IgD-negative memory B cell (primary cell): ENCODE measurements at regions not wholly inside any gene's neighbourhood (a gene's known extent, or its start where the extent isn't known, plus 50 kb on each side); places are given as distances from the start of the nearest gene placed in this dataset.

Experiments used
- H3K27ac Mint-ChIP-seq, 3 donors: one replicate each; pipeline ENCODE4 v1.8.0; 2020 to 2022; ENCODE audit warnings: mild to moderate bottlenecking in 3 of 3, mixed read lengths in 3 of 3, moderate library complexity in 1 of 3
- H3K27me3 Mint-ChIP-seq: one replicate; pipeline ENCODE4 v1.8.0; 2021; ENCODE audit warnings: mixed read lengths
- H3K36me3 Mint-ChIP-seq: one replicate; pipeline ENCODE4 v1.8.0; 2020; ENCODE audit warnings: mild to moderate bottlenecking, mixed read lengths
- H3K4me1 Mint-ChIP-seq, 3 donors: one replicate each; pipeline ENCODE4 v1.8.0; 2020 to 2022; ENCODE audit warnings: mixed read lengths in 3 of 3, mild to moderate bottlenecking in 1 of 3
- H3K4me3 Mint-ChIP-seq, 4 donors: one replicate each; pipeline ENCODE4 v1.8.0; 2020 to 2022; ENCODE audit warnings: mild to moderate bottlenecking in 4 of 4, mixed read lengths in 4 of 4, moderate library complexity in 3 of 4
- H3K9me3 Mint-ChIP-seq, 3 donors: one replicate each; pipeline ENCODE4 v1.8.0; 2020 to 2021; ENCODE audit warnings: mixed read lengths in 3 of 3, mild to moderate bottlenecking in 1 of 3

DNA sequence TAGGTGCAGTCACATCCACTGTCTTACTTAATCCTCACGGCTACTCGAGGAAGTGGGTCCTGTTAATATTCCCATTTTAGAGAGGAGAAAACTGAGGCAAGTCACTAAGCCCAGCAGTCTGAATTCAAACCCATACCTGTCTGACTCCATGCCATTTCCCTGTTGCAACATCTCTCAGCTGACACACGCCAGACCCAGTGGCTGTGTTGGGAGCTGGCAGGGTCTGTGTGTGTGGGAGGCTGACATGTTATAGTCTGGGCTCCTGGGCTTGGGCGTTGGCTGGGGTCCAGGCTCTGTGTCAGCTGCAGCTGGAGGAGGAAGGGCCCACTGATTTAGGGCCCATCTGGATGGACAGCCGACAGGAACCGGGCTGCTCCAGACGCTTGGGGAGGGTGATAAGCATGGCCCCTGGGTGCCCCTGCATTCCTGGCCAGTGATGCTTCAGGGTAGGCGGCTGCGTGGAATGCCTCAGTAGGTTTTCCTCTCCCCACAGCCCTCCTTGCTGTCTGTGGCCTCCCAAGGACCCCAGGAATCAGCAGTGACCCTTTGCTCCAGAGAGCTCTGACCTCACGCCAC, 562.5 kb downstream of the MN1 start:
- Mint-ChIP-seq H3K27me3 (peaks cover 2% of the 10 kb centered on the region), H3K4me3 (no peak overlapping the region), H3K4me1 (no peaks in the 10 kb centered on the region), H3K9me3 (no peaks in the 10 kb centered on the region), H3K36me3 (no peaks in the 10 kb centered on the region), H3K27ac (no peak overlapping the region)

DNA sequence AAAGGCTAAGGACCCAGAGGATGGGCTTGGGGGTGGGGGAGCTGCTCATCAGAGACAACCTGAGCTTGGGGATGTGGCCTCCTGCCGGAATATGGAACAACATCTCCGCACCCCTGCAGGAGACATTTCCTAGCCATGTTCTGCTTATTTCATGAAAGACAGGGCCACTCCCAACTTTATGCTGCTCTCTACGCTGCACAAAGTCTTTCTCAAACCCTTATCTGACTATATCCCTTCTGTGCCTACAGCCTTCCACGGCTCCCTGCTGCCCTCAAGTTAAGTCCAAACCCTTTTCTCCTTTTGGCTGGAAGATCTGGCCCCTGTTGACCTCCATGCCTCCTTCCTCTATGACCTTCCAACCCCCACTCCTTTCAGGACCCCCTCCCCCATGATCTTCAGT, 562.0 kb downstream of the MN1 start:
- no peaks in the 10 kb centered on the region for H3K4me1 Mint-ChIP-seq
- H3K27me3 Mint-ChIP-seq: peaks cover 2% of the 10 kb centered on the region
- H3K36me3 Mint-ChIP-seq: no peaks in the 10 kb centered on the region
- no peaks in the 10 kb centered on the region for H3K9me3 Mint-ChIP-seq
- no peak overlapping the region for H3K4me3 Mint-ChIP-seq
- H3K27ac Mint-ChIP-seq: no peak overlapping the region

DNA sequence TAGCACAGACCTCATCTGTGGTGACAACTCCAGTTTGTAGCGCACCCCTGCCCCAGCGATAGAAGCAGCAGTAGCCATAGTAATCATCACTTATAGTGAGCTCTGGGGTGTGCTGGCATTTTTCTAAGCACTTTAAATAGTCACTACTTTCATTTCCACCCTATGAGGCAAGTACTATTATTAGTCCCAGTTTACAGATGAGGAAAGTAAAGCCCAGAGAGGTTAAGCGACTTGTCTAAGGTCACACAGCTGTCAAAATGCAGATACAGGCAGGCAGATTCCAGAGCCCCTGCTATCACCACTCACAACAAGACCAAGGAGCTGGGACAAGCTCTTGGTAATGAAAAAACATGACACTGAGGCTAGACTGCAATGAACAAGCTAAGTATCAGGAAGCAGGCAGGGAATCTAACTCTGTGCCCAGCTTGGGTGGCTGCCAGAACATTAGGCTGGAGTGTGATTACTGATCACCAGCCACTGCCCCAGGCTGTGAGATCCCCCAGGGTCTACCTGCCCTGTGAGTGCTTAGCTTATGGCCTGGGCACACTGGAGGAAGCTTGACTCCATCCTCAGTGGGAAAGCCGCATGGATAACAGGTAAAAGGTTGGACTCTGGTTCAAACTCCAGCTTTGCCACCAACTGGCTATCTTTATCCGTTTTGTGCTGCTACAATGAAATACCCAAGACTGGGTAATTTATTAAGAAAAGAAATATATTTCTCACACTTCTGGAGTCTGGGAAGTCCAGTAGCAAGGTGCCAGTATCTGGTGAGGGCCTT, 561.1 kb downstream of the MN1 start:
- Mint-ChIP-seq H3K4me3 (no peak overlapping the region), H3K27me3 (peaks cover 2% of the 10 kb centered on the region), H3K36me3 (no peaks in the 10 kb centered on the region), H3K9me3 (no peaks in the 10 kb centered on the region), H3K27ac (no peak overlapping the region), H3K4me1 (no peaks in the 10 kb centered on the region)

GRCh38 chr22:27241430-27242321, 559.9 kb downstream of the MN1 start:
- Mint-ChIP-seq H3K4me1 (no peaks in the 10 kb centered on the region), H3K27ac (no peak overlapping the region), H3K4me3 (no peak overlapping the region), H3K36me3 (no peaks in the 10 kb centered on the region), H3K27me3 (peaks cover 4% of the 10 kb centered on the region), H3K9me3 (peaks cover 0 to 2% (median 0%) of the 10 kb centered on the region in 3 donors)

DNA sequence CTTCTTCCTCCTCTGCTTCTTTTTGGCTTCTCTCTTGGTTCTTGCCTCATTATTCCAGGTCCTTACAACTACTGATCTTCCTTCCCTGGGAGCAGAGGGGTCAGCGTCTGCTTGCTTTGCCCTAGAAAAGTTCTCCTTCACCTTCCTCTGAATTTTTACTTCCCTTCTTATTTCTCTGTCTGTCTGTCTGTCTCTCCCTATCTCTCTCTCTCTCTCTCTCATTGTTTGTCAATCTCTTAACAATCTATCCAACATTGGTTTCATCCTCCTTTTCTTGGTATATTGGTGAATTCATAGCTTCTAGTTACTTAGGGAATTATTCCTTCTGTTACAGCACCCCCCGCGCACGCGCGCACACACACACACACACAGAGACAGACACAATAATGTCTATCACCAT, 559.1 kb downstream of the MN1 start:
- Mint-ChIP-seq H3K27me3 (peaks cover 4% of the 10 kb centered on the region), H3K4me1 (no peaks in the 10 kb centered on the region), H3K9me3 (peaks cover 0 to 2% (median 2%) of the 10 kb centered on the region in 3 donors), H3K36me3 (no peaks in the 10 kb centered on the region), H3K4me3 (no peak overlapping the region), H3K27ac (no peak overlapping the region)

GRCh38 chr22:27242917-27243589, 558.5 kb downstream of the MN1 start:
- H3K27ac Mint-ChIP-seq: peak overlapping the region in 1 of 3 donors; percentile 53
- H3K4me3 Mint-ChIP-seq: no peak overlapping the region
- H3K36me3 Mint-ChIP-seq: no peaks in the 10 kb centered on the region
- peaks cover 4% of the 10 kb centered on the region for H3K27me3 Mint-ChIP-seq
- H3K4me1 Mint-ChIP-seq: peaks cover 0 to 2% (median 0%) of the 10 kb centered on the region in 3 donors
- peaks cover 2 to 3% (median 2%) of the 10 kb centered on the region in 3 donors for H3K9me3 Mint-ChIP-seq

- Mint-ChIP-seq H3K36me3 (no peaks in the 10 kb centered on the region), H3K27me3 (peaks cover 4% of the 10 kb centered on the region), H3K9me3 (peaks cover 2 to 3% (median 2%) of the 10 kb centered on the region in 3 donors), H3K4me1 (peaks cover 0 to 2% (median 0%) of the 10 kb centered on the region in 3 donors), H3K27ac (no peak overlapping the region), H3K4me3 (no peak overlapping the region)
Observed at GRCh38 chr22:27244328-27244727, 557.2 kb downstream of the MN1 start.

GRCh38 chr22:27245056-27245455, 556.5 kb downstream of the MN1 start:
- Mint-ChIP-seq H3K27ac (no peak overlapping the region), H3K4me3 (no peak overlapping the region)

GRCh38 chr22:27246558-27246957, 555.0 kb downstream of the MN1 start:
- H3K36me3 Mint-ChIP-seq: no peaks in the 10 kb centered on the region
- no peak overlapping the region for H3K27ac Mint-ChIP-seq
- peaks cover 2 to 3% (median 2%) of the 10 kb centered on the region in 3 donors for H3K9me3 Mint-ChIP-seq
- peaks cover 0 to 2% (median 0%) of the 10 kb centered on the region in 3 donors for H3K4me1 Mint-ChIP-seq
- peak overlapping the region in 1 of 4 donors; percentile 0 for H3K4me3 Mint-ChIP-seq
- H3K27me3 Mint-ChIP-seq: peaks cover 4% of the 10 kb centered on the region

More at GRCh38 chr22:27245056-27245455, 556.5 kb downstream of the MN1 start:
- H3K9me3 Mint-ChIP-seq: peaks cover 2 to 3% (median 2%) of the 10 kb centered on the region in 3 donors
- peaks cover 4% of the 10 kb centered on the region for H3K27me3 Mint-ChIP-seq
- peaks cover 0 to 2% (median 0%) of the 10 kb centered on the region in 3 donors for H3K4me1 Mint-ChIP-seq
- H3K36me3 Mint-ChIP-seq: no peaks in the 10 kb centered on the region

GRCh38 chr22:27247701-27248434, 553.7 kb downstream of the MN1 start:
- H3K9me3 Mint-ChIP-seq: peaks cover 2 to 3% (median 3%) of the 10 kb centered on the region in 3 donors
- no peak overlapping the region for H3K27ac Mint-ChIP-seq
- no peaks in the 10 kb centered on the region for H3K36me3 Mint-ChIP-seq
- peaks cover 0 to 2% (median 0%) of the 10 kb centered on the region in 3 donors for H3K4me1 Mint-ChIP-seq
- H3K4me3 Mint-ChIP-seq: no peak overlapping the region
- H3K27me3 Mint-ChIP-seq: peaks cover 1% of the 10 kb centered on the region

DNA sequence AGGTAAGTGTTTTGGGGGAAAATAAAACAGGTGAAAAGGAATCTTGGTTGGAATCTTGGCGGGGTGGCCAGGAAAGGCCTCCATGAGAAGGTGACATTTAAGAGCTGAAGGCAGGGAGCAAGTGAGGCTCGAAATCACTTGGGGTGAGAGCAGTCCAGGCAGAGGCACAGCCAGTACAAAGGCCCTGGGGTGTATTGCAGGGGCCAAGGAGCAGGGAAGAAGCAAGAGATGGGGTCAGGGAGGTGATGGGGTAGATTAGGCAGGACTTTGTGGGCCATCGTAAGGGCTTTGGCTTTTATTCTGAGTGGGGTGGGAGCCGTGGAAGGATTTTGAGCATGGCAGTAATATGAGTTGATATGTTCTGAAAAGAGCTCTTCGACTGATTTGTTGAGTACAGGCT, 551.1 kb downstream of the MN1 start:
- Mint-ChIP-seq H3K27ac (peak overlapping the region in 1 of 3 donors; percentile 69), H3K4me1 (peaks cover 0 to 2% (median 0%) of the 10 kb centered on the region in 3 donors), H3K27me3 (peaks cover 1% of the 10 kb centered on the region), H3K4me3 (no peak overlapping the region), H3K9me3 (peaks cover 7 to 9% (median 9%) of the 10 kb centered on the region in 3 donors), H3K36me3 (peaks cover 1% of the 10 kb centered on the region)

GRCh38 chr22:27250886-27251285, 550.7 kb downstream of the MN1 start:
- H3K9me3 Mint-ChIP-seq: peaks cover 12 to 13% (median 13%) of the 10 kb centered on the region in 3 donors
- H3K27me3 Mint-ChIP-seq: no peaks in the 10 kb centered on the region
- H3K36me3 Mint-ChIP-seq: peaks cover 4% of the 10 kb centered on the region
- no peak overlapping the region for H3K4me3 Mint-ChIP-seq
- no peak overlapping the region for H3K27ac Mint-ChIP-seq
- peaks cover 0 to 2% (median 0%) of the 10 kb centered on the region in 3 donors for H3K4me1 Mint-ChIP-seq

- peaks cover 4% of the 10 kb centered on the region for H3K36me3 Mint-ChIP-seq
- no peaks in the 10 kb centered on the region for H3K27me3 Mint-ChIP-seq
- H3K9me3 Mint-ChIP-seq: peaks cover 10 to 18% (median 13%) of the 10 kb centered on the region in 3 donors
- peaks cover 0 to 2% (median 0%) of the 10 kb centered on the region in 3 donors for H3K4me1 Mint-ChIP-seq
- H3K4me3 Mint-ChIP-seq: no peak overlapping the region
- H3K27ac Mint-ChIP-seq: no peak overlapping the region
Observed at GRCh38 chr22:27251563-27251962, 550.0 kb downstream of the MN1 start.
